A549 (cell line): ENCODE measurements at regions not wholly inside any gene's neighbourhood (a gene's known extent, or its start where the extent isn't known, plus 50 kb on each side); places are given as distances from the start of the nearest gene placed in this dataset.

Source experiments
- ATAC-seq, 2 experiments: fragments of 200-7000 bp in 1 of 2; fragments of >200 bp in 1 of 2; cut with Nextera tagmentation in 1 of 2; cut with Tn5 transposase in 1 of 2; 3 replicates each; pipeline versions ENCODE4 v1.8.0 to v1.9.1; 2018 to 2020; ENCODE audit warnings: mild to moderate bottlenecking in 1 of 2, moderate library complexity in 1 of 2
- CTCF ChIA-PET: fragments of 300-600 bp; sonication (Branson Sonifier 250); formaldehyde crosslinking; extraction: SDS; loops from one replicate; lab custom pipeline; 2021; ENCODE audit warnings: antibody characterized with exemption, inconsistent platforms; lab: Yijun Ruan, JAX
- POLR2A ChIA-PET: fragments of 350-600 bp; formaldehyde crosslinking; extraction: SDS; loops from one replicate; lab custom pipeline; 2021; ENCODE audit warnings: antibody characterized with exemption, inconsistent platforms; lab: Yijun Ruan, JAX
- DNase-seq, 2 experiments: peaks; one replicate each; pipeline versions ENCODE4 v3.0.0 to v3.0.0-alpha.2; 2011 to 2016; ENCODE audit warnings: low read depth in 1 of 2, low spot score in 1 of 2
- FAIRE-seq: peaks from 2 replicates; lab custom pipeline; 2011; peaks lifted over from hg19 to GRCh38; lab: Jason Lieb, UNC
- H3K27ac ChIP-seq, 2 experiments: fragments of >200 bp; sonication (Bioruptor Twin); formaldehyde crosslinking; 3 replicates each; pipeline ENCODE4 v1.5.1; 2016 to 2017
- H3K4me1 ChIP-seq: fragments of >200 bp; sonication (Bioruptor Twin); formaldehyde crosslinking; 3 replicates; pipeline ENCODE4 v1.6.1; 2016
- H3K4me2 ChIP-seq: fragments of >200 bp; sonication (Bioruptor Twin); formaldehyde crosslinking; 3 replicates; pipeline ENCODE4 v1.6.1; 2016
- H3K4me3 ChIP-seq: fragments of >200 bp; sonication (Bioruptor Twin); formaldehyde crosslinking; 3 replicates; pipeline ENCODE4 v1.5.1; 2016
- H3K9me3 ChIP-seq: fragments of >200 bp; sonication (Bioruptor Twin); formaldehyde crosslinking; 3 replicates; pipeline ENCODE4 v1.6.1; 2016
- ATOH8 ChIP-seq: fragments of 250-450 bp; sonication (Bioruptor Pico); IDR thresholded peaks from 2 replicates; pipeline ENCODE4 v1.5.0; 2020; ENCODE audit warnings: low read depth, mild to moderate bottlenecking, moderate library complexity
- BCL3 ChIP-seq: fragments of >200 bp; sonication (Bioruptor Twin); formaldehyde crosslinking; IDR thresholded peaks from 3 replicates; pipeline ENCODE4 v1.6.1; 2016
- CBX2 ChIP-seq: fragments of 200-600 bp; sonication (generic); IDR thresholded peaks from 2 replicates; pipeline ENCODE4 v1.6.1; 2016; ENCODE audit warnings: low read depth, mild to moderate bottlenecking, borderline replicate concordance
- CHD2 ChIP-seq: fragments of 150-350 bp; IDR thresholded peaks from 2 replicates; pipeline ENCODE4 v1.6.1; 2014; ENCODE audit warnings: low read length; ENCODE audit not compliant: partially characterized antibody
- E2F6 ChIP-seq: IDR thresholded peaks from 2 replicates; pipeline ENCODE4 v1.6.1; 2012; ENCODE audit warnings: low read depth, borderline replicate concordance
- EHMT2 ChIP-seq: fragments of 200-600 bp; sonication (generic); IDR thresholded peaks from 2 replicates; pipeline ENCODE4 v1.6.1; 2016; ENCODE audit warnings: antibody characterized with exemption, low read depth, mild to moderate bottlenecking, moderate library complexity
- EP300 ChIP-seq, 2 experiments: fragments of >200 bp; sonication (Bioruptor Twin); formaldehyde crosslinking; IDR thresholded peaks; 2 replicates in 1 of 2; 3 replicates in 1 of 2; pipeline ENCODE4 v1.6.1; 2016 to 2017
- ESRRA ChIP-seq: fragments of 150-350 bp; IDR thresholded peaks from 2 replicates; pipeline ENCODE4 v1.6.1; 2014; ENCODE audit warnings: mild to moderate bottlenecking, low read length, borderline replicate concordance
- GATA3 ChIP-seq: IDR thresholded peaks from 2 replicates; pipeline ENCODE4 v1.6.1; 2012; ENCODE audit warnings: borderline replicate concordance
- HDAC2 ChIP-seq: fragments of 200-600 bp; sonication (generic); IDR thresholded peaks from 2 replicates; pipeline ENCODE4 v1.6.1; 2016
- HEYL ChIP-seq: fragments of 250-450 bp; sonication (Bioruptor Pico); IDR thresholded peaks from 2 replicates; pipeline ENCODE4 v1.8.0; 2021; ENCODE audit warnings: mild to moderate bottlenecking, moderate library complexity
- JUNB ChIP-seq: fragments of >200 bp; sonication (Bioruptor Twin); formaldehyde crosslinking; IDR thresholded peaks from 2 replicates; pipeline ENCODE4 v1.6.1; 2016
- KDM5A ChIP-seq: fragments of 200-600 bp; sonication (generic); IDR thresholded peaks from 2 replicates; pipeline ENCODE4 v1.6.1; 2016; ENCODE audit warnings: antibody characterized with exemption, mild to moderate bottlenecking
- MAFK ChIP-seq: fragments of 450-650 bp; IDR thresholded peaks from 2 replicates; pipeline ENCODE4 v1.6.1; 2014; ENCODE audit not compliant: partially characterized antibody
- MYC ChIP-seq: IDR thresholded peaks from 2 replicates; pipeline ENCODE4 v1.6.1; 2012; ENCODE audit warnings: mild to moderate bottlenecking, inconsistent platforms, low read length, improper control_type of control experiment, borderline replicate concordance
- NFE2L2 ChIP-seq: fragments of 150-350 bp; conservative IDR thresholded peaks from 2 replicates; pipeline ENCODE4 v1.6.1; 2014; ENCODE audit warnings: low read length
- NR3C1 ChIP-seq: fragments of >200 bp; sonication (Bioruptor Twin); formaldehyde crosslinking; IDR thresholded peaks from 3 replicates; pipeline ENCODE4 v1.6.1; 2017
- PHF8 ChIP-seq: fragments of 200-600 bp; sonication (generic); IDR thresholded peaks from 2 replicates; pipeline ENCODE4 v1.6.1; 2016; ENCODE audit warnings: low read depth, mild to moderate bottlenecking, antibody characterized with exemption, moderate library complexity, borderline replicate concordance
- RCOR1 ChIP-seq: fragments of 150-350 bp; IDR thresholded peaks from 2 replicates; pipeline ENCODE4 v1.6.1; 2014; ENCODE audit warnings: antibody characterized with exemption, low read length, low read depth
- RFX5 ChIP-seq: fragments of 450-650 bp; IDR thresholded peaks from 2 replicates; pipeline ENCODE4 v1.7.1; 2014; ENCODE audit warnings: antibody characterized with exemption, mild to moderate bottlenecking, moderate library complexity
- RNF2 ChIP-seq: fragments of 200-600 bp; sonication (generic); IDR thresholded peaks from 2 replicates; pipeline ENCODE4 v1.6.1; 2016; ENCODE audit warnings: low read depth, mild to moderate bottlenecking, antibody characterized with exemption, moderate library complexity, borderline replicate concordance
- SREBF2 ChIP-seq: fragments of 450-650 bp; IDR thresholded peaks from 2 replicates; pipeline ENCODE4 v1.6.1; 2014; ENCODE audit warnings: mild to moderate bottlenecking, moderate library complexity
- ZFP36 ChIP-seq: fragments of 450-650 bp; IDR thresholded peaks from 2 replicates; pipeline ENCODE4 v1.6.1; 2014; ENCODE audit warnings: borderline replicate concordance; ENCODE audit not compliant: partially characterized antibody
- ZNF302 ChIP-seq: fragments of 250-450 bp; sonication (Bioruptor Pico); IDR thresholded peaks from 2 replicates; pipeline ENCODE4 v1.9.0; 2021; ENCODE audit warnings: inconsistent platforms, mild to moderate bottlenecking, moderate library complexity
- WGBS: methylation state at CpG from one replicate; pipeline ENCODE4 v1.1.6; 2017; ENCODE audit errors: missing lambda C conversion rate; 5-methylcytosine and 5-hydroxymethylcytosine counted together

- Histone ChIP-seq H3K27ac (no peak overlapping the region), H3K4me2 (no peak overlapping the region), H3K9me3 (no peaks in the 10 kb centered on the region), H3K4me1 (no peaks in the 10 kb centered on the region), H3K4me3 (no peak overlapping the region)
- WGBS = 22% methylated on average over 7 of the region's 7 CpGs
- TF ChIP-seq MYC (no peak), ATOH8 (CRISPR knock-in tag) (no peak), CBX2 (no peak), HDAC2 (no peak), KDM5A (no peak), EP300 (IDR thresholded peaks at IDR 0.05) (no peak), MAFK (no peak), CHD2 (no peak), E2F6 (no peak), RFX5 (no peak)
- FAIRE-seq (no peak), DNase-seq (no peak), ATAC-seq (no peak)
- POLR2A ChIA-PET = no interaction called here
- CTCF ChIA-PET = no interaction called here
Measured at GRCh38 chr4:57679969-57680368, 569.8 kb upstream of the IGFBP7 start.

GRCh38 chr4:57676394-57676793 lies 566.2 kb upstream of the IGFBP7 start:
- TF ChIP-seq EP300 (IDR thresholded peaks at IDR 0.05) = no peak
- TF ChIP-seq NFE2L2 = no peak
- no peak for TF ChIP-seq NR3C1
- TF ChIP-seq ESRRA = no peak
- no peak for TF ChIP-seq ZNF302 (CRISPR knock-in tag)
- no peak for TF ChIP-seq SREBF2
- TF ChIP-seq HEYL = no peak
- no peak for TF ChIP-seq RCOR1
- TF ChIP-seq CBX2 = no peak
- no peak for TF ChIP-seq MYC
- TF ChIP-seq BCL3 = no peak
- TF ChIP-seq RNF2 = no peak
- no peak for TF ChIP-seq JUNB
- H3K4me3 ChIP-seq = no peak overlapping the region
- H3K9me3 ChIP-seq = no peaks in the 10 kb centered on the region
- H3K4me1 ChIP-seq = no peaks in the 10 kb centered on the region
- WGBS = 28% methylated on average over 6 of the region's 6 CpGs
- FAIRE-seq = no peak
- no peak overlapping the region for H3K4me2 ChIP-seq
- ChIA-PET POLR2A (no interaction called here), CTCF (no interaction called here)
- no peak for ATAC-seq
- no peak for DNase-seq
- no peak overlapping the region for H3K27ac ChIP-seq

GRCh38 chr4:57672846-57673433 lies 562.8 kb upstream of the IGFBP7 start:
- ATAC-seq (no peak), DNase-seq (no peak), FAIRE-seq (no peak)
- WGBS = 28% methylated on average over 2 of the region's 2 CpGs
- no peaks in the 10 kb centered on the region for H3K9me3 ChIP-seq
- H3K4me2 ChIP-seq = no peak overlapping the region
- ChIA-PET CTCF (interaction anchor here (1.2 kb wide), 1 partner anchor 11 kb away, joined by 3 read pairs; no protein-coding TSS in a partner anchor), POLR2A (no interaction called here)
- no peak overlapping the region for H3K4me3 ChIP-seq
- TF ChIP-seq EHMT2 (no peak), ZFP36 (no peak), GATA3 (no peak), CBX2 (no peak), KDM5A (no peak), PHF8 (no peak)
- H3K27ac ChIP-seq = no peak overlapping the region
- no peaks in the 10 kb centered on the region for H3K4me1 ChIP-seq
